GM12873 (cell line): ENCODE measurements at regions not wholly inside any gene's neighbourhood (a gene's known extent, or its start where the extent isn't known, plus 50 kb on each side); places are given as distances from the start of the nearest gene placed in this dataset.

Experiments
- TF ChIP-seq, protein P1 (sequence below): IDR thresholded peaks from 2 replicates; pipeline ENCODE4 v1.5.1; 2012; ENCODE audit warnings: low read depth, mild to moderate bottlenecking, moderate library complexity, low read length, control low read depth; ENCODE audit not compliant: insufficient read depth; ENCODE audit errors: missing control alignments

DNA sequence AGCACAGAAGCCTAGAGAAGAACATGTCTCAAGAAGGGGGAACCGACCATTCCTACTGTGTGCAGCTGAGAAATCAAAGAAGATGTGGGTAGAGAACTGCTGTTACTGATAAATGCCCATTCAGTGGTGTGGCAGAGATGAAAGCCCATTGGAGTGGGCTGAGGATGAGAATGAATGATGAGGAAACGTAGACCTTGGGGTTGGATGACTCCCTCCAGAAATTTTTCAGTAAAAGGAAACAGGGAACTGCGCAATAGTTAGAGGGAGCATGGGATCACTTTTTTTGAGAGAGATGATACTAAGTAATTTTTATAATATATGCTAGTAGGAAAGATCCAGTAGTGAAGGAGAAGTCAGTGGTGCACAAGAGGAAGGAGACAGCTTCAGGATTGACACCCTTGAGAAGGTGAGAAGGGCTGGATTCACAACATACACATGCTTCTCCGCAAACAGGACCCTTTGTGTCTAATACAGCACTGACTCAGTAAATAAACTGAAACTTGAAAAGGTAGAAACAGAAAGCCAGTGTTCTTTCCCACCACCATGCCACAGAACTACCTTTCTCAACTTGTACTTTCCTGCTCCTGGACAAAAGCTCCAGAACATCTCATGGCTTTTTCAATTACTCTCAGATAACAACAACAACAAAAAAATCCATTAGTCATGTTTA lies 104.7 kb upstream of the IL6 start:
- TF ChIP-seq, protein P1, sequence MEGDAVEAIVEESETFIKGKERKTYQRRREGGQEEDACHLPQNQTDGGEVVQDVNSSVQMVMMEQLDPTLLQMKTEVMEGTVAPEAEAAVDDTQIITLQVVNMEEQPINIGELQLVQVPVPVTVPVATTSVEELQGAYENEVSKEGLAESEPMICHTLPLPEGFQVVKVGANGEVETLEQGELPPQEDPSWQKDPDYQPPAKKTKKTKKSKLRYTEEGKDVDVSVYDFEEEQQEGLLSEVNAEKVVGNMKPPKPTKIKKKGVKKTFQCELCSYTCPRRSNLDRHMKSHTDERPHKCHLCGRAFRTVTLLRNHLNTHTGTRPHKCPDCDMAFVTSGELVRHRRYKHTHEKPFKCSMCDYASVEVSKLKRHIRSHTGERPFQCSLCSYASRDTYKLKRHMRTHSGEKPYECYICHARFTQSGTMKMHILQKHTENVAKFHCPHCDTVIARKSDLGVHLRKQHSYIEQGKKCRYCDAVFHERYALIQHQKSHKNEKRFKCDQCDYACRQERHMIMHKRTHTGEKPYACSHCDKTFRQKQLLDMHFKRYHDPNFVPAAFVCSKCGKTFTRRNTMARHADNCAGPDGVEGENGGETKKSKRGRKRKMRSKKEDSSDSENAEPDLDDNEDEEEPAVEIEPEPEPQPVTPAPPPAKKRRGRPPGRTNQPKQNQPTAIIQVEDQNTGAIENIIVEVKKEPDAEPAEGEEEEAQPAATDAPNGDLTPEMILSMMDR: no peak

DNA sequence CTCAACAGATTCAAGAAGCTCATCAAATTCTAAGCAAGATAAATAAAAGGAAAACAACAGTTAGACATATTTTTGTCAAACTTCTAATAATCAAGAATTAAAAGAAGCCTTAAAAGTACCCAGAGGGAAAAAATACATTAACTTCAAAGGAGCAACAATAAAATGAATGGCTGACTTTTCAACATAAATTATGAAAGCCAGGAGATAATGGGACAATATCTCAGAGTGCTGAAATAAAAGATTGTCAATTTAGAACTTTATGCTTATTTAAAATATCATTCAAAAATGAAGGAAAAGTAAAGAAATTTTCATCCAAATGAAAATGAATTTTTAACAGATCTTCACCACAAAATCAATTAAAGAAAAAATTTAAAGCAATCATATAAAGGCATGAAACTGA lies 108.5 kb upstream of the IL6 start:
- TF ChIP-seq, protein P1: no peak

DNA sequence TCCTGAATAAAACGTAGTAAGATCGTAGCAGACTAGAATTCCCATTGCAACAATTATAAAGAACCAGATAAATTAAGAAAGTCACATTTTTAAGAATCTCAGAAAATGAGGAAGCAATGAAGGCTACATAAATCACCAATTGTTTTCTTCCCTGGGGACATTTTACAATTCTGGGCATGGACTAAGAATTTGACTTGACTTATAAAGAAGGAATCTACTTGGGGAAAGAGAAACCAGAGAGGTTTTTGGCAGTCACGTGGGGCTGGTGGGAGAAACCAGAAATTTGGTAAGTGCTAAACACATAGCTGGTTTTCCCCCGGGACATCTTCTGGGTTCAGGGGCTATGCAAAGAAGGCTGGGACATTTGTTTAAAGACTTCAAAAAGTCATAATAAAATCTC lies 109.8 kb upstream of the IL6 start:
- TF ChIP-seq, protein P1: no peak

DNA sequence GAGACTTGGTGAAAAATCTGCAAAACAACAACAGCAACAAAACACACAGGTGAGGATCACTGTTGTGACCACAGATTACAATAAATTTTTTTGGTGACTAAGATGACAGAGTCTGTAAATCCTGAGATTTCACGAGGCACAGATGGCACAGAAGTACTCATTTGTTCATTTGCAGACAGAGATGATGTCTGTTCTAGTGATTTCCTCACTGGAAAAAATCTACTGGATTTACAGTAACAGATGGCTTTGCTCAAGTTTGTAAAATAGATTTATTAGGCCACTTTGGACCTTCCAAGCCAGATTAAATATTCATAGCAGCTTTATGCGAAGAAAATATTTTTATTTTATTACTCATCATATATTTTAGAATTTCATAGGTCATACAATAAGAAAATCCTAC lies 113.5 kb upstream of the IL6 start:
- TF ChIP-seq, protein P1: no peak

DNA sequence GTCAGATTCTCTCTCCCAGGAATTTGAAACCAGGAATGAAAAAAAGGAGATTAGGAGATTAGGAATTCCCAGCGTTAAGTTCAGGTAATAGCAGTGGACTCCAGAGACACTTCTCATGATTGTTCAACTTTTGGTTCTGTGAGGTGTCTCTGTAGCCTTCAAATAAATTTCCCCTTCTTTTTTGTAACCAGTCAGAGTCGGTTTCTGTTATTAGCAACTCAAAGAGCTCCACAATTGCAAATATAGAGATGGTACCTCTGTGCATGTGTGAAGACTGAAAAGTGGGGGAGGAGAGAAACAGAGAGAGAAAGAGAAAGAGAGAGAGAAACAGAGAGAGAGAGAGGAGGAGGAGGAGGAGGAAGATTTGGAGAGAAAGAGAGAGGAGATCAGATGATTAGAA lies 112.8 kb upstream of the STEAP1B start:
- TF ChIP-seq, protein P1: no peak

DNA sequence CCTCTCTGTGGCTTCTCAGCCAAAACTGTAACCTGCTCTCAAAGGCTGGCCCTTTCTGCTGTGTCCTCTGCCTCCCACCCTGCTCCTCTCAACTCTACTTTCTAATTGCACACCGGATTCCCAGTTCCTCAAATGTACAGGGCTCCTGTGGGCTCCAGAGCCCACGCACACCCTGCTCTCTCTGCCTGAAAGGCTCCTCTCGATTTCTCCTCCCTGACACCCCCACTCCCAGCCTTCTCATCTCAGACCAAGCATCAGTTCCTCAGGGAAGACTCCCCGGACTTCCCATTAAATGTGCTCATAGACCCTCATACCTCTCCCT lies 111.7 kb upstream of the STEAP1B start:
- TF ChIP-seq, protein P1: no peak

DNA sequence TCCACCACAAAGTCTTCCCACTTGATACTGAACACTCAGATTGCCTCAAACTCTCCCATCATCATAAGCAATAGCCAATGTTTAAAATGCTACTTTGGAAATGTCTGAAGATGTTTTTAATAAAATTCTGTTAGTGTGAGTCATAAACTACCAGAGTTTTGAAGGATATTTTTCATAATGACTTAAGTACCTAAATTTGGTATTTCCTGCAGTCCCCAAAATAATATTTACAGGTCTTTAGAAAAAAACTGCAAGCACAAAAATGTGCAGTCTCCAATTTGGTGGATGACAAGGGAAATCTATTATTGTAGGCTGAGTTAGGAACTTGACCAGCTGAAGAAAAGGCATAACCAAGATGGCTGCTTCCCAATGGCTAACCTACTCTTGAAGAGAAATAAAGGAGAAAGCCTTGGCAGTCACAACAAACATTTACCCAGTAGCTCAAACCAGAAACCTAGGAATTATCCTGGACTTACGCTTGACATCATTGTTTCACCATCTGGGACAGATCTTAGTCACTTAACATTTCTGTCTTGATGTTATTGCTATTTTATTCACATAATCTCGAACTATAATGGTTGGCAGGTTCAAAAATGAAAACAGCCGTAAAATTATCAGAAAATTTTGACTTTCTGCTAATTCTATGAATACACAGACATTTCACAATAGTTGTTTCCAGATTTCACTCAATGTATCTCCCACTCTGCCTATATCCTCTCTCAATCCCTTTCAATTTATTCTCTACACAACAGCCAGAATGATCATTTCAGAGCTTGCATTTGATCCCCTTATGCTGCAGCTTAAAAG lies 111.2 kb upstream of the STEAP1B start:
- TF ChIP-seq, protein P1: no peak
